ENCODE measurements at regions not wholly inside any gene's neighbourhood (a gene's known extent, or its start where the extent isn't known, plus 50 kb on each side); places are given as distances from the start of the nearest gene placed in this dataset.

DNA sequence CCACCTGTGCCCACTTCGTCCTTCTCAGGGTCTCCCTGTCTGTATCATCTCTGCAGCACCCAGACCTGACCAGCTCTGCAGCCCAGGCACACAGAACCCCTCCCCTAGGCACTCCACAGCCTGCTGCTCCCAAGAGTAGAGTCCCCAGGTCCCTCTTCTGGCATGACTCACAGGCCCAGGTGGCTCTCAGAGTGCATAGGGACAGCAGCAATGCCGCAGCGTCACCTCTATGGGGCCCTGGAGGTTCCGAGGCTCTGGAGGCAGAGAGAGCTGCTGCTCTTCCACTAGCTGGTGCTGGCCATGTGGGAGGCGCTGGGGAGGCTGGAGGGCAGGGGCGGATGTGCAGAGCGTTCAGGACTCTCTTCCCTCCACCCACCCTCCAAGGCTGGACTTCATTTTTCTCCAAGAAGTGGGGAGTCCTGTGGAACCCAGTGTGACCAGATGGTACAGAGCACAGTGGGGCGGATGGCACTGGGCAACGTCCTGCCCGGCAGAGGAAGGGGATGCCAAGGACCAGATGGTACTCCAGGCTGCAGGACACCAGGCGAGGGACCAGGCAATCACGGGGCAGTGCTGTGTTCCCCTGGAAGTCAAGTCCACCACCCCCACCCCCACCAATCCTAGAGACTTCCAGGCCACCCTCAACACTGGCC is 151.7 kb downstream of the RBFOX3 start:
- Histone ChIP-seq H3K4me2 (peak overlapping the region in 5 of 11 experiments; percentile 45 to 70 (median 66); a peak in 5 of 22 replicates), H3K9me3 (replicated peaks in 1 of 11) (peaks cover 0 to 17% (median 0%) of the 10 kb centered on the region in 11 experiments; a peak in 5 of 22 replicates), H3K4me3 (no peak overlapping the region), H3K36me3 (no peaks in the 10 kb centered on the region), H3K9ac (no peak overlapping the region), H3K4me1 (peaks cover 0 to 38% (median 31%) of the 10 kb centered on the region in 10 experiments; a peak in 14 of 20 replicates), H3K27me3 (no peaks in the 10 kb centered on the region), H4K20me1 (peaks cover 0 to 7% (median 0%) of the 10 kb centered on the region in 11 experiments; a peak in 2 of 22 replicates), H3K27ac (no peak overlapping the region)
- no peak for TF ChIP-seq Cebpa-rat (IDR thresholded peaks at IDR 0.05)

DNA sequence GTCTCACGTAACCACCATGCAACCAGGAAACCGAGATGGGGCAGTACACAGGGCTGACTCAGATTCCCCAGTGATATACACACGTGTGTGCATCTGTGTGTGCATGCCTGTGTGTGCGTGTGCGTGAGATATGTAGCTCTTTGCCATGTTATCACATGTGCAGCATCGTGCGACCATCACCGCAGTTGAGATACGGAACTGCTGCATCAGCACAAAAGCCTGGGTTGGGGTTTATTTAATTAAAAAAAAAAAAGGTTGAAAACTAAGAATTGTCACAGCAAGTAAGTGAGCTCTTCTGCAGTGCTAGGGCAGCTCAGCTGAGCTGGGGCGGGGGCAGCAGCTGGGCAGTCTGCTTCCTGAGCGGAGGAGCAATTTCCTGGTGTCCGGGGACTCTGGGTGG is 152.5 kb downstream of the RBFOX3 start:
- Histone ChIP-seq H4K20me1 (peaks cover 0 to 7% (median 0%) of the 10 kb centered on the region in 11 experiments; a peak in 2 of 22 replicates), H3K9me3 (replicated peaks in 1 of 11) (peaks cover 0 to 14% (median 0%) of the 10 kb centered on the region in 11 experiments; a peak in 5 of 22 replicates), H3K27me3 (no peaks in the 10 kb centered on the region), H3K9ac (no peak overlapping the region), H3K27ac (no peak overlapping the region), H3K4me2 (peak overlapping the region in 7 of 11 experiments; percentile 45 to 70 (median 63); a peak in 12 of 22 replicates), H3K4me1 (peaks cover 0 to 44% (median 32%) of the 10 kb centered on the region in 10 experiments; a peak in 14 of 20 replicates), H3K4me3 (no peak overlapping the region), H3K36me3 (no peaks in the 10 kb centered on the region)
- no peak for TF ChIP-seq Cebpa-rat (IDR thresholded peaks at IDR 0.05)

DNA sequence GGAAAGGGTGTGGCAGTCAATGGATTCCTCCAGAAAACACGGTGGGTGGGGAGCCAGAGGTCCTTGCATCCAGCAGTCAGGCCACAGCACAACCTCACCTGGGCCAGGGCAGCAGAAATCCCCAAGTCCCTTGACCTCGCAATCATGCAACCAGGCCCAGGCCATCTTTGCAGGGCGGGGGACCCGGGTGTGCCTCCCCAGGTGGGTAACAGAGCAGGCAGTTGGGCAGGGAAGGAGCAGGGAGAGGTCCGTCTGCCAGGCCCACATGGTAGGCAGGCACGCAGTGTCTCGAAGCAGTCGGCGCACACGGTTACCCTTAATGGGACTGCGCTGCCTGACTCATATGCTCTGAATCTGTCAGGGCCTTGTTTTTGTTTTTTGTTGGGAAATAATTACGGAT is 153.0 kb downstream of the RBFOX3 start:
- Histone ChIP-seq H3K4me2 (peak overlapping the region in 8 of 11 experiments; percentile 4 to 70 (median 60); a peak in 12 of 22 replicates), H3K9ac (no peak overlapping the region), H3K27ac (no peak overlapping the region), H4K20me1 (peaks cover 0 to 7% (median 0%) of the 10 kb centered on the region in 11 experiments; a peak in 2 of 22 replicates), H3K4me3 (no peak overlapping the region), H3K36me3 (no peaks in the 10 kb centered on the region), H3K9me3 (replicated peaks in 1 of 11) (peaks cover 0 to 9% (median 0%) of the 10 kb centered on the region in 11 experiments; a peak in 5 of 22 replicates), H3K27me3 (no peaks in the 10 kb centered on the region), H3K4me1 (peaks cover 0 to 49% (median 34%) of the 10 kb centered on the region in 10 experiments; a peak in 14 of 20 replicates)
- no peak for TF ChIP-seq Cebpa-rat (IDR thresholded peaks at IDR 0.05)

DNA sequence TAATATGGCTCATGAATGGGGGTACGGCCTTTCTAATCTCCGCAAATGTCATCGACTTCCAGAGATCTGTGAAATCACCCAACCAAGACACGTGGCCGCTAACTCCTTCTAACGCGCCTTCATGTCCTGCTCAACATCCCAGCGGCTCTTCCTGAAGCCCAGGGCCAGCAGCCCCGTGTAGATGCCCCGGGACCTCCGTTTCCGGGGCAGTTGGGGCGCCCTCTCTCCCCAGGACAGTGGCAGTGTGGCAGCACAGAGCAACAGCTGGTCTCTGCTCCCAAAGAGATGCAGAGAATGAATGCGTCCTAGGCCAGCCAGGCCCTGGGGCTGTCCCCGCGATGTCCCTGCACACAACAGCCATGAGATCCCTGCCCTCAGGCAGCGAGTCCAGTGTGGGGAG is 153.5 kb downstream of the RBFOX3 start:
- Histone ChIP-seq H3K4me2 (peak overlapping the region in 8 of 11 experiments; percentile 4 to 70 (median 60); a peak in 15 of 22 replicates), H3K4me1 (peaks cover 0 to 54% (median 39%) of the 10 kb centered on the region in 10 experiments; a peak in 14 of 20 replicates), H3K4me3 (no peak overlapping the region), H4K20me1 (peaks cover 0 to 7% (median 0%) of the 10 kb centered on the region in 11 experiments; a peak in 2 of 22 replicates), H3K9me3 (replicated peaks in 1 of 11) (peaks cover 0 to 4% (median 0%) of the 10 kb centered on the region in 11 experiments; a peak in 1 of 22 replicates), H3K27ac (no peak overlapping the region), H3K27me3 (no peaks in the 10 kb centered on the region), H3K36me3 (no peaks in the 10 kb centered on the region), H3K9ac (no peak overlapping the region)
- no peak for TF ChIP-seq Cebpa-rat (IDR thresholded peaks at IDR 0.05)

DNA sequence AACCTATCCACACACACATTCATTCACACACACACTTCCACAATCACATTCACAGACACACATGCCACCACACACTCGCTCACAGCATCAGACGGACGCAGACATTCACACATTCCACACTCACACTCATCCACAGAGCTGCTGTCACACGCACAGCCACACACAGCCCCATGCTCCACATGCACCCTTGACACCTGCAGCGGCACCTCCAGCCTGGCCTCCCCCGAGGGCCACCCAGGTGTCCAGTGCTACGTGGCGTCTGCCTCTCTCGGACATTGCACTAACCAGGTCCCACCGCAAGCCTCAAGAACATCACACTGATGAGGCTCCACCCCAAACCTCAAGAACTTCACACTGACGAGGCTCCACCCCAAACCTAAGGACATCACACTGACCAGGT is 155.2 kb downstream of the RBFOX3 start:
- no peak for TF ChIP-seq Cebpa-rat (IDR thresholded peaks at IDR 0.05)
- Histone ChIP-seq H3K4me2 (peak overlapping the region in 2 of 11 experiments; percentile 57 to 70; a peak in 4 of 22 replicates), H3K27me3 (no peaks in the 10 kb centered on the region), H4K20me1 (peaks cover 0 to 10% (median 0%) of the 10 kb centered on the region in 11 experiments; a peak in 6 of 22 replicates), H3K9ac (no peak overlapping the region), H3K36me3 (no peaks in the 10 kb centered on the region), H3K4me1 (peaks cover 0 to 72% (median 54%) of the 10 kb centered on the region in 10 experiments; a peak in 18 of 20 replicates), H3K4me3 (no peak overlapping the region), H3K9me3 (replicated peaks in 1 of 11) (no peaks in the 10 kb centered on the region), H3K27ac (no peak overlapping the region)

DNA sequence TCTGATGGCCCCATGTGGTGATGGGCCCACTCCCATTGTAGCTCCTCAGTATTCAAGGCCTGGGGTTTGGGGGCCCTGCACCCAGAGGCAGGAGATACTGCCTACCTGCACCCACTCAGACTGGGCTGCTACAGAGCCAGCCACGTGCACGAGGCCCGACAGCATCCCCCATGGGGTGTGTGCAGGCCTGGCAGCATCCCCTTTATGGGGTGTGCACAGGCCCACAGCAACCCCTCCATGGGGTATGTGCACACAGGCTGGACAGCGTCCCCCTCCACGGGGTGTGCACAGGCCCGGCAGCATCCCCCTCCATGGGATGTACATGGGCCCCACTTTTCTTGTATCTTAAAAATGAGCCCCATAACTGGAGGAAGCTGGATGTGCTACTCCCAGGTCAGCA is 156.0 kb downstream of the RBFOX3 start:
- H3K4me2 ChIP-seq: no peak overlapping the region
- H3K4me1 ChIP-seq: peaks cover 0 to 80% (median 59%) of the 10 kb centered on the region in 10 experiments; a peak in 18 of 20 replicates
- TF ChIP-seq Cebpa-rat (IDR thresholded peaks at IDR 0.05): no peak
- peaks cover 0 to 10% (median 0%) of the 10 kb centered on the region in 11 experiments; a peak in 6 of 22 replicates for H4K20me1 ChIP-seq
- H3K27ac ChIP-seq: no peak overlapping the region
- no peak overlapping the region for H3K9ac ChIP-seq
- H3K4me3 ChIP-seq: no peak overlapping the region
- H3K36me3 ChIP-seq: no peaks in the 10 kb centered on the region
- no peaks in the 10 kb centered on the region for H3K27me3 ChIP-seq
- H3K9me3 ChIP-seq (replicated peaks in 1 of 11): no peaks in the 10 kb centered on the region

DNA sequence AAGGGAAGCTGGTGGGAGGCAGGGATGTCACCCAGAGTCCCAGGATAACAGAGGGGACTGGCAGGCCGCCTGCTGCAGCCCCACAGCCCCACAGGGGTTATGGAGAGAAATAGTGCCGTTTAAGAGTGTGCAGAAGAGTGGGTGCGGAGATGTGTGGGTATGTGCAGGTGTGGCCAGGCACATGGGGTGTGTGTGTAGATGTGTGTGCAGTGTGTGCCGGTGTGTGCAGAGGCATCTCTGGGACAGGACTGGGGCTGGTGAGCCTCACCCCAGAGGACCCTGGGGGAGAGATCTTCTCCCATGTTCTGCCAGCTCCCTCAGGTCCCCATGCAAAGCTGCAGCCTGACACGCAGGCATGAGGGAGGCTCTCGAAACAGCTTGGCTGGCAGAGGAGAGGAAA is 157.4 kb downstream of the RBFOX3 start:
- no peak for TF ChIP-seq Cebpa-rat (IDR thresholded peaks at IDR 0.05)
- peaks cover 0 to 84% (median 56%) of the 10 kb centered on the region in 10 experiments; a peak in 18 of 20 replicates for H3K4me1 ChIP-seq

DNA sequence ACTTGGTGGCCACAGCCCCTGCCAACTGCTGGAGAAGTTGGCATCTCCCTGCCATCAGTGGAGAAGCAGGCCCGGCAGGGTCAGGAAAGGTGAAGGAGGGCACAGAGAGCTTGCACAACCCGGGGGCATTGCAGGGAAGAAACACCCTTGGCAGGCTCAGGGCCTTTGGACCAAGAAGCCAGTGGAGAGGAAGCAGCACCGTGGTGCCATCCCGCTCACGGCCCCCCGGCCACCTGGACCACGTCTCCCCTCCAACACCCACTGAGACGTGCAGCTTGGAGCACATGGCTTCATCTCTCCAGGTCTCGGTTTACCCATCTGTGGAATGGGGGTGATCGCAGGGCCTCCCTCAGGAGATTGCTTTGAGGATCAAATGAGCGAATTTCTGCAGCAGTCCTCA is 158.1 kb downstream of the RBFOX3 start:
- Histone ChIP-seq H4K20me1 (peaks cover 0 to 10% (median 0%) of the 10 kb centered on the region in 11 experiments; a peak in 5 of 22 replicates), H3K9ac (no peak overlapping the region), H3K4me3 (no peak overlapping the region), H3K27ac (no peak overlapping the region), H3K36me3 (no peaks in the 10 kb centered on the region), H3K4me1 (peaks cover 0 to 78% (median 48%) of the 10 kb centered on the region in 10 experiments; a peak in 18 of 20 replicates), H3K27me3 (no peaks in the 10 kb centered on the region), H3K4me2 (peak overlapping the region in 8 of 11 experiments; percentile 65 to 91 (median 80); a peak in 14 of 22 replicates), H3K9me3 (replicated peaks in 1 of 11) (peaks cover 0 to 4% (median 2%) of the 10 kb centered on the region in 11 experiments; a peak in 7 of 22 replicates)
- TF ChIP-seq Cebpa-rat (IDR thresholded peaks at IDR 0.05): no peak

More for the DNA sequence above, 157.4 kb downstream of the RBFOX3 start:
- Histone ChIP-seq H3K9me3 (replicated peaks in 1 of 11) (no peaks in the 10 kb centered on the region), H3K27ac (no peak overlapping the region), H3K9ac (no peak overlapping the region), H3K27me3 (no peaks in the 10 kb centered on the region), H4K20me1 (peaks cover 0 to 10% (median 0%) of the 10 kb centered on the region in 11 experiments; a peak in 5 of 22 replicates), H3K4me3 (no peak overlapping the region), H3K36me3 (no peaks in the 10 kb centered on the region), H3K4me2 (peak overlapping the region in 6 of 11 experiments; percentile 65 to 91 (median 80); a peak in 7 of 22 replicates)

DNA sequence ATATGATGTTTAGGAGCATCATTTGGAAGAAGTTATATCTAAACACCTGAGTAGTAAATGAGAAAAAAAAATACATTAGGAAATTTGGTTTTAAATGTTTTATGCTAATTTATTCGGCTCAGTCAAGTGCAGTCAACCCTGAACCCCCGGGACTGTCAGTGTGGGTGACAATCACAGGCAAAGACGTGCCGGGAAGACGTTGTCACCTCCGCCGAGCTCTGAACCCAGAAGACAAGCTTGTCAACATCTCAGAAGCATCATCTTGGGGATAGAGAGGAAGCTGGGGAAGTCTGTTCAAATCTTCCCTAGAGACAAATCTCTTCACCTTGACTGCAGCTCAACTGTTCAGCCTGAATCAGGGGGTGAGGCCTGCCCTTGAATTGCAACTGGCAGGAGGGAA is 159.7 kb downstream of the RBFOX3 start:
- H3K4me2 ChIP-seq: peak overlapping the region in 9 of 11 experiments; percentile 26 to 91 (median 77); a peak in 18 of 22 replicates
- peaks cover 0 to 9% (median 6%) of the 10 kb centered on the region in 11 experiments; a peak in 7 of 22 replicates for H3K9me3 ChIP-seq (replicated peaks in 1 of 11)
- TF ChIP-seq Cebpa-rat (IDR thresholded peaks at IDR 0.05): no peak
- peaks cover 0 to 63% (median 35%) of the 10 kb centered on the region in 10 experiments; a peak in 18 of 20 replicates for H3K4me1 ChIP-seq
- H3K27me3 ChIP-seq: no peaks in the 10 kb centered on the region
- peaks cover 0 to 10% (median 0%) of the 10 kb centered on the region in 11 experiments; a peak in 5 of 22 replicates for H4K20me1 ChIP-seq
- no peak overlapping the region for H3K4me3 ChIP-seq
- H3K9ac ChIP-seq: peak overlapping the region in 1 of 11 experiments; percentile 0; a peak in 1 of 22 replicates
- no peaks in the 10 kb centered on the region for H3K36me3 ChIP-seq
- no peak overlapping the region for H3K27ac ChIP-seq

Measured in BLaER1 treated with 17β-estradiol and CSF1 and Interleukin-3, amounts not matched to agents 10 nM and 100 nM (cell line).